ENCODE measurements at regions not wholly inside any gene's neighbourhood (a gene's known extent, or its start where the extent isn't known, plus 50 kb on each side); places are given as distances from the start of the nearest gene placed in this dataset.

DNA sequence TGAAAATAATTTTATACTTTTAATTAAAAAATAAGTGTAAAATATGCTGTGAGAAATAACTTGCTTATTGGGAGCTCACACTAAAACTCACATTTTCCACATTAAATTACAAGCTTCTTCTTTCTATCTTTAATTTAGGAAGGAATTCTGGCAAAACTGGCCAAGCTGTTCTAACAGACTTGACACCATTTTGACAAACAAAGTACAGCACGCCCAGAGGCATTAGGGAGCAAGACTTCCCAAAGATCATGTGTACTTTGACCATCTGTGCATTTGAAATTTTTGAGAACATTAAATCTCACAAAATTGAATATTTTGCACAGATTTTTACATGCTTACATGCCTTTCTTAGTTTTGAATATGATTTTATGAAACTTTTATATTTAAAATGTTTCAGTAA is 1288.4 kb upstream of the CADM2 start:
- TF ChIP-seq, protein P1, sequence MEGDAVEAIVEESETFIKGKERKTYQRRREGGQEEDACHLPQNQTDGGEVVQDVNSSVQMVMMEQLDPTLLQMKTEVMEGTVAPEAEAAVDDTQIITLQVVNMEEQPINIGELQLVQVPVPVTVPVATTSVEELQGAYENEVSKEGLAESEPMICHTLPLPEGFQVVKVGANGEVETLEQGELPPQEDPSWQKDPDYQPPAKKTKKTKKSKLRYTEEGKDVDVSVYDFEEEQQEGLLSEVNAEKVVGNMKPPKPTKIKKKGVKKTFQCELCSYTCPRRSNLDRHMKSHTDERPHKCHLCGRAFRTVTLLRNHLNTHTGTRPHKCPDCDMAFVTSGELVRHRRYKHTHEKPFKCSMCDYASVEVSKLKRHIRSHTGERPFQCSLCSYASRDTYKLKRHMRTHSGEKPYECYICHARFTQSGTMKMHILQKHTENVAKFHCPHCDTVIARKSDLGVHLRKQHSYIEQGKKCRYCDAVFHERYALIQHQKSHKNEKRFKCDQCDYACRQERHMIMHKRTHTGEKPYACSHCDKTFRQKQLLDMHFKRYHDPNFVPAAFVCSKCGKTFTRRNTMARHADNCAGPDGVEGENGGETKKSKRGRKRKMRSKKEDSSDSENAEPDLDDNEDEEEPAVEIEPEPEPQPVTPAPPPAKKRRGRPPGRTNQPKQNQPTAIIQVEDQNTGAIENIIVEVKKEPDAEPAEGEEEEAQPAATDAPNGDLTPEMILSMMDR (IDR thresholded peaks at IDR 0.05; ENCODE audit: poor library complexity): no peak
- no peak for TF ChIP-seq EZH2phosphoT487 (IDR thresholded peaks at IDR 0.05; ENCODE audit: low read depth, severe bottlenecking, unreplicated experiment)

Data from hepatocyte (in vitro differentiated cells).